ENCODE measurements at regions not wholly inside any gene's neighbourhood (a gene's known extent, or its start where the extent isn't known, plus 50 kb on each side); places are given as distances from the start of the nearest gene placed in this dataset.

GRCh38 chr1:199550199-199551065, 477.1 kb upstream of the NR5A2 start:
- H3K27ac ChIP-seq = no peak overlapping the region
- TF ChIP-seq, protein P1, sequence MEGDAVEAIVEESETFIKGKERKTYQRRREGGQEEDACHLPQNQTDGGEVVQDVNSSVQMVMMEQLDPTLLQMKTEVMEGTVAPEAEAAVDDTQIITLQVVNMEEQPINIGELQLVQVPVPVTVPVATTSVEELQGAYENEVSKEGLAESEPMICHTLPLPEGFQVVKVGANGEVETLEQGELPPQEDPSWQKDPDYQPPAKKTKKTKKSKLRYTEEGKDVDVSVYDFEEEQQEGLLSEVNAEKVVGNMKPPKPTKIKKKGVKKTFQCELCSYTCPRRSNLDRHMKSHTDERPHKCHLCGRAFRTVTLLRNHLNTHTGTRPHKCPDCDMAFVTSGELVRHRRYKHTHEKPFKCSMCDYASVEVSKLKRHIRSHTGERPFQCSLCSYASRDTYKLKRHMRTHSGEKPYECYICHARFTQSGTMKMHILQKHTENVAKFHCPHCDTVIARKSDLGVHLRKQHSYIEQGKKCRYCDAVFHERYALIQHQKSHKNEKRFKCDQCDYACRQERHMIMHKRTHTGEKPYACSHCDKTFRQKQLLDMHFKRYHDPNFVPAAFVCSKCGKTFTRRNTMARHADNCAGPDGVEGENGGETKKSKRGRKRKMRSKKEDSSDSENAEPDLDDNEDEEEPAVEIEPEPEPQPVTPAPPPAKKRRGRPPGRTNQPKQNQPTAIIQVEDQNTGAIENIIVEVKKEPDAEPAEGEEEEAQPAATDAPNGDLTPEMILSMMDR (conservative IDR thresholded peaks at IDR 0.05; ENCODE audit: low read depth) = no peak
- CTCF ChIA-PET = interaction anchor here (0.6 to 1.7 kb wide), 5 partner anchors 292 to 830 kb away, joined by 3 to 12 read pairs (median 3); no protein-coding TSS in a partner anchor
- POLR2A ChIA-PET (ENCODE audit: low non-redundant PET) = interaction anchor here (0.7 kb wide), 1 partner anchor 556 kb away, joined by 4 read pairs; no protein-coding TSS in a partner anchor
- DNase-seq (ENCODE audit: low spot score) = no peak

GRCh38 chr1:199551967-199552565, 475.4 kb upstream of the NR5A2 start:
- H3K27ac ChIP-seq = no peak overlapping the region
- CTCF ChIA-PET = interaction anchor here (0.6 to 1.7 kb wide), 16 partner anchors 8 to 958 kb away, joined by 3 to 12 read pairs (median 4); no protein-coding TSS in a partner anchor
- peak; percentile 48 for DNase-seq (ENCODE audit: low spot score)
- TF ChIP-seq, protein P1 (conservative IDR thresholded peaks at IDR 0.05; ENCODE audit: low read depth) = peak; percentile 83
- POLR2A ChIA-PET (ENCODE audit: low non-redundant PET) = no interaction called here

DNA sequence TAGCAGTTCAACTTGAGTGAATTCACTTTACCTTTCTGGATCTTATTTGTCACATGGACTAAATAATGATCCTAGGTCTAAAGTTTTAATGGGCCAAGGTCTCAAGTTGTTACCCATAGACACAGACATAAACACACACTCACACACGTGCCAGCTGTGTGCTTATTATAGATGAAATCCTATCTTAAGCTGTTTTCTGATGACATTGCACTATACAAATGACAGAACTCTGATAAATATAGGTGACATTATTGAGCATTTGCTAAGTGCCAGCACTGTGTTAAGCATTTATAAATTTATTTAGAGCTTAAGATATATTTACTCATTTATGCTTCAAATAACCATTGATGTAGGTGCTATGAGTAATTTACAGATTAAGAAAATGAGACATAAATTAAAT, 474.4 kb upstream of the NR5A2 start:
- DNase-seq (ENCODE audit: low spot score) = no peak
- CTCF ChIA-PET = interaction anchor here (1.0 to 1.6 kb wide), 2 partner anchors 9 to 781 kb away, joined by 3 to 4 read pairs; no protein-coding TSS in a partner anchor
- POLR2A ChIA-PET (ENCODE audit: low non-redundant PET) = no interaction called here

DNA sequence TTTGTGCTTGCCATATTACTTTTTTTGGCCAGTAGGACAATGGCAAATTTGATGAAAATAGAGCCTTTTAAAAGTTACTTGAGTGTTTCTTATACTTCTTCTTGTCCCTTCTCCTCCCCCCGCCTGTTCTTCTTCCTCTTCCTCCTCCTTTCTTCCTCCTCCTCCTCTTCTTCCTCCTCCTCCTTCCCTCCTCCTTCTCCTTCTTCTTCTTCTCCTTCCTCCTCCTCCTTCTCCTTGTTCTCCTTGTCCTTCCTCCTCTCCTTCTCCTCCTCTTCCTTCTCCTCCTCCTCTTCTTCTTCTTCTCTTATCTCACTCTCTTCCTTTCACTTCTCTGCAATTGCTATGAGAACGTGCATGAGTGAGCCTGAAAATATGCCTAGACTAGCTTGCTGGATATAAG, 466.2 kb upstream of the NR5A2 start:
- CTCF ChIA-PET = interaction anchor here (0.6 kb wide), 1 partner anchor 838 kb away, joined by 3 read pairs; no protein-coding TSS in a partner anchor
- TF ChIP-seq, protein P1 (conservative IDR thresholded peaks at IDR 0.05; ENCODE audit: low read depth) = no peak
- H3K27ac ChIP-seq = no peak overlapping the region
- no peak for DNase-seq (ENCODE audit: low spot score)
- POLR2A ChIA-PET (ENCODE audit: low non-redundant PET) = no interaction called here

More for the DNA sequence above, 474.4 kb upstream of the NR5A2 start:
- TF ChIP-seq, protein P1 (conservative IDR thresholded peaks at IDR 0.05; ENCODE audit: low read depth) = no peak
- H3K27ac ChIP-seq = no peak overlapping the region

DNA sequence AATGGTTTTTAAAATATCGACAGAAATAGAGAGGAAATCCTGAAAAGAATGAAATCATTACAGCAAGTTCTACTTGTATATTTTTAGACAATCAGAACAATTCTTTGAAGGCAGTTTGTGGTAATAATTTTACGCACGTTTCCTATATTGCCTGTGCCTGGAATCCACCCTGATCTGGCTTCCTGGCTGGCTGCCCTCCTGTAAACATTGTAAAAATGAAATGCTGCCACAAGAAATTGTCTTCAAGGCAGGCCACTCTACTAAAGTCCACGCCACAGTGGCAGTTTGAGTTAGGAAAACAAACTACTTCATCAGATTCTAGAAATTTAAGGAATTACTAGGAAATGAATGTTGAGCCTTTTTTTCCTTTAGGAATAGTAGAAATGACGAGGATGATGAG, 454.5 kb upstream of the NR5A2 start:
- ChIA-PET CTCF (interaction anchor here (0.7 kb wide), 1 partner anchor 369 kb away, joined by 3 read pairs; no protein-coding TSS in a partner anchor), POLR2A (ENCODE audit: low non-redundant PET) (no interaction called here)
- no peak overlapping the region for H3K27ac ChIP-seq
- TF ChIP-seq, protein P1 (conservative IDR thresholded peaks at IDR 0.05; ENCODE audit: low read depth) = no peak
- DNase-seq (ENCODE audit: low spot score) = no peak

- ChIA-PET CTCF (interaction anchor here (0.5 to 0.6 kb wide), 2 partner anchors 792 to 934 kb away, joined by 5 read pairs; no protein-coding TSS in a partner anchor), POLR2A (ENCODE audit: low non-redundant PET) (no interaction called here)
- DNase-seq (ENCODE audit: low spot score) = no peak
- TF ChIP-seq, protein P1 (conservative IDR thresholded peaks at IDR 0.05; ENCODE audit: low read depth) = no peak
- H3K27ac ChIP-seq = no peak overlapping the region
Measured at GRCh38 chr1:199574950-199575349, 452.6 kb upstream of the NR5A2 start.
